Mucosa of descending colon (tissue), 3 donors: ENCODE measurements at regions not wholly inside any gene's neighbourhood (a gene's known extent, or its start where the extent isn't known, plus 50 kb on each side); places are given as distances from the start of the nearest gene placed in this dataset.

Experiments used
- ATAC-seq: fragments of 200-7000 bp; cut with Tn5 transposase; one replicate; pipeline ENCODE4 v1.9.1; 2020; ENCODE audit warnings: mild to moderate bottlenecking, moderate library complexity
- DNase-seq, 3 donors: peaks; one replicate each; pipeline ENCODE4 v3.0.0-alpha.2; 2020
- H3K36me3 ChIP-seq: fragments of 200-600 bp; one replicate; pipeline ENCODE4 v1.8.0; 2021; ENCODE audit warnings: low read depth, mild to moderate bottlenecking
- H3K4me1 ChIP-seq: fragments of 200-600 bp; one replicate; pipeline ENCODE4 v1.8.0; 2021; ENCODE audit warnings: low read depth, mild to moderate bottlenecking
- H3K4me3 ChIP-seq: fragments of 200-600 bp; one replicate; pipeline ENCODE4 v1.8.0; 2021; ENCODE audit warnings: mild to moderate bottlenecking
- H3K9me3 ChIP-seq: fragments of 200-600 bp; one replicate; pipeline ENCODE4 v1.8.0; 2021; ENCODE audit warnings: mild to moderate bottlenecking
- CTCF ChIP-seq: fragments of 200-600 bp; IDR thresholded peaks from one replicate; pipeline ENCODE4 v1.8.0; 2022; ENCODE audit warnings: antibody characterized with exemption, mild to moderate bottlenecking
- intact Hi-C, 2 donors: fragments of 100-400 bp; cut with DNase I in 1 of 2; cut with micrococcal nuclease in 1 of 2; formaldehyde crosslinking; loops; one replicate each; pipeline versions ENCODE4 v1.11.0 to v1.11.1; 2022; cut with DNase I, micrococcal nuclease
- donor health status: DM: no; HTN: no; CAD: no; lungs with moderate emphysema.
- donor health status: DM: no; HTN: no; CAD: no.
- donor health status: DM: no; HTN: yes; CAD: no.

GRCh38 chr5:114018186-114018585, 343.7 kb upstream of the KCNN2 start:
- H3K36me3 ChIP-seq = no peaks in the 10 kb centered on the region
- ATAC-seq (no peak), DNase-seq (no peak)
- intact Hi-C loops = no loop called here
- H3K9me3 ChIP-seq = no peaks in the 10 kb centered on the region
- H3K4me3 ChIP-seq = no peak overlapping the region
- no peak for TF ChIP-seq CTCF
- no peaks in the 10 kb centered on the region for H3K4me1 ChIP-seq

GRCh38 chr5:114038756-114039155, 323.1 kb upstream of the KCNN2 start:
- no peaks in the 10 kb centered on the region for H3K9me3 ChIP-seq
- no peaks in the 10 kb centered on the region for H3K4me1 ChIP-seq
- intact Hi-C loops = no loop called here
- no peaks in the 10 kb centered on the region for H3K36me3 ChIP-seq
- no peak for ATAC-seq
- no peak for DNase-seq
- TF ChIP-seq CTCF = no peak
- no peak overlapping the region for H3K4me3 ChIP-seq

- H3K4me1 ChIP-seq = no peaks in the 10 kb centered on the region
- no peaks in the 10 kb centered on the region for H3K36me3 ChIP-seq
- intact Hi-C loops = no loop called here
- H3K9me3 ChIP-seq = no peaks in the 10 kb centered on the region
- ATAC-seq (no peak), DNase-seq (no peak)
- TF ChIP-seq CTCF = no peak
- no peak overlapping the region for H3K4me3 ChIP-seq
These were observed 311.8 kb upstream of the KCNN2 start for GRCh38 chr5:114050087-114050486.

GRCh38 chr5:114053372-114053771, 308.5 kb upstream of the KCNN2 start:
- Histone ChIP-seq H3K9me3 (no peaks in the 10 kb centered on the region), H3K4me1 (no peaks in the 10 kb centered on the region), H3K4me3 (no peak overlapping the region), H3K36me3 (no peaks in the 10 kb centered on the region)
- no peak for DNase-seq
- intact Hi-C loops = no loop called here
- ATAC-seq = no peak
- no peak for TF ChIP-seq CTCF

GRCh38 chr5:114054594-114054993, 307.3 kb upstream of the KCNN2 start:
- ATAC-seq = no peak
- Histone ChIP-seq H3K9me3 (no peaks in the 10 kb centered on the region), H3K36me3 (no peaks in the 10 kb centered on the region), H3K4me1 (no peaks in the 10 kb centered on the region), H3K4me3 (no peak overlapping the region)
- no peak for DNase-seq
- no peak for TF ChIP-seq CTCF
- intact Hi-C loops = no loop called here
